GM12878 (cell line): ENCODE measurements at regions not wholly inside any gene's neighbourhood (a gene's known extent, or its start where the extent isn't known, plus 50 kb on each side); places are given as distances from the start of the nearest gene placed in this dataset.

Experiments
- ATAC-seq: fragments of 200-7000 bp; cut with Tn5 transposase; 3 replicates; pipeline ENCODE4 v1.9.1; 2020; ENCODE audit warnings: mild to moderate bottlenecking, moderate library complexity
- BruUV-seq: library from RNA; stranded (reverse); fragments of 400-500 nt; replicated peaks from 2 replicates; lab custom pipeline; 2021; lab: Mats Ljungman, UMichigan
- CTCF ChIA-PET: fragments of 300-600 bp; sonication (Branson Sonifier 250); formaldehyde crosslinking; extraction: SDS; loops from one replicate; lab custom pipeline; 2021; ENCODE audit warnings: inconsistent platforms; lab: Yijun Ruan, JAX
- POLR2A ChIA-PET: fragments of 350-600 bp; formaldehyde crosslinking; extraction: SDS; loops from one replicate; lab custom pipeline; 2021; ENCODE audit warnings: inconsistent platforms; lab: Charles Lee
- RAD21 ChIA-PET: fragments of 300-600 bp; sonication (Branson Sonifier 250); formaldehyde crosslinking; loops from one replicate; lab custom pipeline; 2023; ENCODE audit warnings: antibody characterized with exemption; ENCODE audit not compliant: unreplicated experiment; lab: Charles Lee
- SMC1A ChIA-PET: fragments of 300-600 bp; sonication (Branson Sonifier 250); formaldehyde crosslinking; loops from one replicate; lab custom pipeline; 2023; ENCODE audit not compliant: unreplicated experiment, uncharacterized antibody; lab: Charles Lee
- DNase-seq: peaks from one replicate; pipeline ENCODE4 v3.0.0-alpha.2; 2011; ENCODE audit warnings: low read depth, low spot score
- FAIRE-seq: peaks from 3 replicates; lab custom pipeline; 2011; peaks lifted over from hg19 to GRCh38; lab: Jason Lieb, UNC
- H2AFZ ChIP-seq: 2 replicates; pipeline ENCODE4 v1.6.0; 2011; ENCODE audit warnings: low read depth, low read length, control low read depth; ENCODE audit not compliant: control insufficient read depth
- H3K27ac ChIP-seq: 2 replicates; pipeline ENCODE4 v1.5.1; 2011; ENCODE audit warnings: control low read depth; ENCODE audit not compliant: control insufficient read depth, insufficient read depth
- H3K27me3 ChIP-seq, 2 experiments: replicated peaks in 1 of 2; 2 replicates each; pipeline versions ENCODE4 v1.6.0 to v1.6.1; 2011; ENCODE audit warnings: low read length in 1 of 2; ENCODE audit not compliant: control insufficient read depth in 2 of 2, insufficient read depth in 2 of 2
- H3K36me3 ChIP-seq, 2 experiments: 2 replicates each; pipeline ENCODE4 v1.5.1; 2011; ENCODE audit warnings: low read length in 1 of 2; ENCODE audit not compliant: control insufficient read depth in 2 of 2, insufficient read depth in 2 of 2
- H3K4me1 ChIP-seq: 2 replicates; pipeline ENCODE4 v1.6.1; 2011; ENCODE audit warnings: mild to moderate bottlenecking, low read length, moderate library complexity, mixed read lengths; ENCODE audit not compliant: control insufficient read depth, insufficient read depth
- H3K4me2 ChIP-seq: 2 replicates; pipeline ENCODE4 v1.6.0; 2011; ENCODE audit warnings: control low read depth; ENCODE audit not compliant: control insufficient read depth, insufficient read depth
- H3K4me3 ChIP-seq: fragments of 200-600 bp; sonication (generic); 2 replicates; pipeline ENCODE4 v1.5.1; 2016
- H3K79me2 ChIP-seq: 2 replicates; pipeline ENCODE4 v1.6.0; 2011; ENCODE audit warnings: low read length; ENCODE audit not compliant: control insufficient read depth, insufficient read depth
- H3K9ac ChIP-seq: 2 replicates; pipeline ENCODE4 v1.8.0; 2011; ENCODE audit warnings: low read length, control low read depth, mixed read lengths; ENCODE audit not compliant: control insufficient read depth, insufficient read depth
- H3K9me3 ChIP-seq: replicated peaks from 3 replicates; pipeline ENCODE4 v1.5.1; 2011; ENCODE audit warnings: mild to moderate bottlenecking, low read length; ENCODE audit not compliant: control insufficient read depth, insufficient read depth
- H4K20me1 ChIP-seq: 2 replicates; pipeline ENCODE4 v1.6.0; 2011; ENCODE audit not compliant: control insufficient read depth, insufficient read depth
- ATF2 ChIP-seq: IDR thresholded peaks from 2 replicates; pipeline ENCODE4 v1.6.1; 2012; ENCODE audit warnings: low read length, inconsistent platforms
- BCLAF1 ChIP-seq: fragments of 450-650 bp; IDR thresholded peaks from 2 replicates; pipeline ENCODE4 v1.6.1; 2017; ENCODE audit warnings: antibody characterized with exemption, mild to moderate bottlenecking, moderate library complexity
- CEBPB ChIP-seq, 2 experiments: fragments of 150-350 bp in 1 of 2; IDR thresholded peaks; 2 replicates each; pipeline ENCODE4 v1.6.1; 2012 to 2014; ENCODE audit warnings: low read depth in 2 of 2, low read length in 2 of 2, borderline replicate concordance in 1 of 2, inconsistent platforms in 1 of 2
- CHD4 ChIP-seq: fragments of 200-600 bp; sonication (generic); IDR thresholded peaks from 2 replicates; pipeline ENCODE4 v1.6.1; 2016; ENCODE audit warnings: mild to moderate bottlenecking
- CREB1 ChIP-seq: IDR thresholded peaks from 2 replicates; pipeline ENCODE4 v1.6.1; 2012; ENCODE audit warnings: low read depth, mild to moderate bottlenecking, inconsistent platforms
- HDAC2 ChIP-seq: fragments of 200-600 bp; sonication (generic); IDR thresholded peaks from 2 replicates; pipeline ENCODE4 v1.6.1; 2017
- IRF5 ChIP-seq: fragments of 450-650 bp; IDR thresholded peaks from 2 replicates; pipeline ENCODE4 v1.6.1; 2017; ENCODE audit warnings: borderline replicate concordance
- MLLT1 ChIP-seq: fragments of 450-650 bp; IDR thresholded peaks from 2 replicates; pipeline ENCODE4 v1.6.1; 2016; ENCODE audit warnings: mild to moderate bottlenecking
- SIX5 ChIP-seq: IDR thresholded peaks from 2 replicates; pipeline ENCODE4 v1.6.1; 2011; ENCODE audit warnings: mild to moderate bottlenecking, low read depth, low read length, moderate library complexity; ENCODE audit not compliant: severe bottlenecking
- SMARCA5 ChIP-seq: fragments of 450-650 bp; IDR thresholded peaks from 2 replicates; pipeline ENCODE4 v1.6.1; 2017; ENCODE audit warnings: mild to moderate bottlenecking
- SREBF1 ChIP-seq: IDR thresholded peaks from 2 replicates; pipeline ENCODE4 v1.6.1; 2012; ENCODE audit warnings: mild to moderate bottlenecking, low read length
- SREBF2 ChIP-seq: IDR thresholded peaks from 2 replicates; pipeline ENCODE4 v1.6.1; 2012; ENCODE audit warnings: mild to moderate bottlenecking, low read length
- STAT3 ChIP-seq: IDR thresholded peaks from 2 replicates; pipeline ENCODE4 v1.6.1; 2011; ENCODE audit warnings: low read depth, low read length, improper control_type of control experiment
- ZNF274 ChIP-seq: IDR thresholded peaks from one replicate; pipeline ENCODE4 v1.8.0; 2011; ENCODE audit not compliant: insufficient read length, insufficient read depth
- ZNF687 ChIP-seq: fragments of 450-650 bp; IDR thresholded peaks from 2 replicates; pipeline ENCODE4 v1.6.1; 2017; ENCODE audit warnings: mild to moderate bottlenecking, moderate library complexity
- WGBS: methylation state at CpG from one replicate; pipeline ENCODE4 v1.1.6; 2016; ENCODE audit warnings: low lambda C conversion rate; ENCODE audit not compliant: insufficient replicate concordance, insufficient coverage; ENCODE audit errors: missing lambda C conversion rate; 5-methylcytosine and 5-hydroxymethylcytosine counted together
- in situ Hi-C: fragments of 300-500 bp; cut with MboI; formaldehyde crosslinking; loops from 9 replicates; pipeline ENCODE4 v1.14.3; 2018; ENCODE audit warnings: mixed read lengths
- intact Hi-C: fragments of 100-400 bp; cut with micrococcal nuclease; formaldehyde crosslinking; loops from one replicate; pipeline ENCODE4 v1.14.2; 2022; ENCODE audit not compliant: unreplicated experiment

- no peaks in the 10 kb centered on the region for H3K27me3 ChIP-seq
- BruUV-seq = no TSS peak
- CTCF ChIA-PET = no interaction called here
- FAIRE-seq = no peak
- in situ Hi-C loops = no loop called here
- H2AFZ ChIP-seq = no peak overlapping the region
- ATAC-seq = no peak
- TF ChIP-seq SREBF1 (no peak), STAT3 (no peak), HDAC2 (no peak), CREB1 (no peak), ZNF274 (no peak), ATF2 (no peak), CHD4 (no peak), SIX5 (no peak), BCLAF1 (no peak), ZNF687 (no peak), SMARCA5 (no peak), MLLT1 (no peak), IRF5 (no peak), SREBF2 (no peak), CEBPB (IDR thresholded peaks at IDR 0.05; ENCODE audit: borderline replicate concordance in 1 of 2, low read depth in 2 of 2, low read length in 2 of 2) (no peak)
- TF ChIP-seq, all 136 proteins: peak for 0
- DNase-seq = no peak
- Histone ChIP-seq H3K79me2 (no peaks in the 10 kb centered on the region), H3K4me1 (no peaks in the 10 kb centered on the region), H3K9me3 (no peaks in the 10 kb centered on the region), H4K20me1 (no peaks in the 10 kb centered on the region), H3K4me3 (no peak overlapping the region), H3K9ac (no peak overlapping the region), H3K27ac (no peak overlapping the region), H3K36me3 (no peaks in the 10 kb centered on the region), H3K4me2 (no peak overlapping the region)
- ChIA-PET RAD21 (no interaction called here), SMC1A (no interaction called here), POLR2A (no interaction called here)
- WGBS = 59% methylated on average over 4 of the region's 4 CpGs
- intact Hi-C loops = no loop called here
Measured at GRCh38 chr2:184041777-184042176, 556.6 kb upstream of the ZNF804A start.
